H9 (cell line): ENCODE measurements at regions not wholly inside any gene's neighbourhood (a gene's known extent, or its start where the extent isn't known, plus 50 kb on each side); places are given as distances from the start of the nearest gene placed in this dataset.

Source experiments
- DNase-seq: peaks from one replicate; pipeline ENCODE4 v3.0.0-alpha.2; 2017
- H2AFZ ChIP-seq: one replicate; pipeline ENCODE4 v1.6.1; 2013; ENCODE audit warnings: mild to moderate bottlenecking, low read length, control low read depth, moderate library complexity
- H2AK5ac ChIP-seq: 2 replicates; pipeline ENCODE4 v1.6.1; 2013; ENCODE audit warnings: low read length, control low read depth, mixed read lengths; ENCODE audit not compliant: insufficient read length
- H2BK120ac ChIP-seq: one replicate; pipeline ENCODE4 v1.6.1; 2013; ENCODE audit warnings: low read depth, mild to moderate bottlenecking, low read length, control low read depth, inconsistent platforms; ENCODE audit not compliant: poor library complexity, severe bottlenecking
- H2BK12ac ChIP-seq: 2 replicates; pipeline ENCODE4 v1.6.1; 2013; ENCODE audit warnings: low read length, control low read depth, mixed read lengths, low read depth; ENCODE audit not compliant: insufficient read length
- H2BK15ac ChIP-seq: 2 replicates; pipeline ENCODE4 v1.6.1; 2013; ENCODE audit warnings: low read depth, low read length, control low read depth
- H2BK20ac ChIP-seq: one replicate; pipeline ENCODE4 v1.6.1; 2013; ENCODE audit warnings: low read depth, mild to moderate bottlenecking, low read length, control low read depth, inconsistent platforms; ENCODE audit not compliant: poor library complexity, severe bottlenecking
- H2BK5ac ChIP-seq: 2 replicates; pipeline ENCODE4 v1.6.1; 2013; ENCODE audit warnings: low read length, control low read depth, mixed read lengths; ENCODE audit not compliant: insufficient read length
- H3K14ac ChIP-seq: 2 replicates; pipeline ENCODE4 v1.6.1; 2013; ENCODE audit warnings: low read length, control low read depth; ENCODE audit not compliant: insufficient read depth
- H3K18ac ChIP-seq: 2 replicates; pipeline ENCODE4 v1.6.1; 2013; ENCODE audit warnings: low read depth, mild to moderate bottlenecking, mixed read lengths, low read length, control low read depth; ENCODE audit not compliant: insufficient read length
- H3K23ac ChIP-seq: 2 replicates; pipeline ENCODE4 v1.6.1; 2013; ENCODE audit warnings: low read length, control low read depth, mixed read lengths, low read depth; ENCODE audit not compliant: insufficient read length
- H3K23me2 ChIP-seq: 2 replicates; pipeline ENCODE4 v1.6.1; 2013; ENCODE audit warnings: low read depth, mild to moderate bottlenecking, mixed read lengths, low read length, control low read depth; ENCODE audit not compliant: insufficient read length, poor library complexity, severe bottlenecking
- H3K27ac ChIP-seq: 2 replicates; pipeline ENCODE4 v1.5.1; 2013; ENCODE audit warnings: low read length, control low read depth, mixed read lengths, low read depth; ENCODE audit not compliant: insufficient read length
- H3K27me3 ChIP-seq: 2 replicates; pipeline ENCODE4 v1.6.1; 2013; ENCODE audit warnings: low read length, control low read depth, inconsistent platforms; ENCODE audit not compliant: insufficient read depth
- H3K4ac ChIP-seq: 2 replicates; pipeline ENCODE4 v1.6.1; 2013; ENCODE audit warnings: low read depth, mild to moderate bottlenecking, control low read depth, inconsistent platforms, low read length, moderate library complexity
- H3K4me1 ChIP-seq: 2 replicates; pipeline ENCODE4 v1.6.1; 2013; ENCODE audit warnings: low read length, control low read depth, inconsistent platforms; ENCODE audit not compliant: insufficient read depth
- H3K4me2 ChIP-seq: 2 replicates; pipeline ENCODE4 v1.6.1; 2013; ENCODE audit warnings: low read length, control low read depth, mixed read lengths; ENCODE audit not compliant: insufficient read length, insufficient read depth
- H3K56ac ChIP-seq: 2 replicates; pipeline ENCODE4 v1.6.1; 2013; ENCODE audit warnings: low read depth, mild to moderate bottlenecking, mixed read lengths, low read length, control low read depth; ENCODE audit not compliant: insufficient read length
- H3K79me1 ChIP-seq: 2 replicates; pipeline ENCODE4 v1.6.1; 2013; ENCODE audit warnings: low read depth, mild to moderate bottlenecking, moderate library complexity, low read length, control low read depth, inconsistent platforms; ENCODE audit not compliant: insufficient read depth, poor library complexity, severe bottlenecking
- H3K79me2 ChIP-seq: 2 replicates; pipeline ENCODE4 v1.6.1; 2013; ENCODE audit warnings: low read length, control low read depth, inconsistent platforms; ENCODE audit not compliant: insufficient read depth
- H3K9ac ChIP-seq: 2 replicates; pipeline ENCODE4 v1.6.1; 2013; ENCODE audit warnings: low read length, control low read depth, mixed read lengths; ENCODE audit not compliant: insufficient read length; ENCODE audit errors: extremely low read depth
- H3K9me3 ChIP-seq: one replicate; pipeline ENCODE4 v1.6.1; 2013; ENCODE audit warnings: low read depth, low read length, inconsistent platforms; ENCODE audit not compliant: control insufficient read depth
- H3T11ph ChIP-seq: one replicate; pipeline ENCODE4 v1.6.1; 2013; ENCODE audit warnings: mild to moderate bottlenecking, low read length, control low read depth, inconsistent platforms
- H4K20me1 ChIP-seq: one replicate; pipeline ENCODE4 v1.6.1; 2013; ENCODE audit not compliant: control insufficient read depth, insufficient read length, insufficient read depth
- H4K5ac ChIP-seq: 2 replicates; pipeline ENCODE4 v1.6.1; 2013; ENCODE audit warnings: low read depth, mild to moderate bottlenecking, mixed read lengths, low read length, control low read depth; ENCODE audit not compliant: insufficient read length
- H4K8ac ChIP-seq: replicated peaks from 2 replicates; pipeline ENCODE4 v1.6.1; 2013; ENCODE audit warnings: low read length, control low read depth, mixed read lengths, low read depth; ENCODE audit not compliant: insufficient read length
- H4K91ac ChIP-seq: 2 replicates; pipeline ENCODE4 v1.6.1; 2013; ENCODE audit warnings: low read depth, mild to moderate bottlenecking, moderate library complexity, mixed read lengths, low read length, control low read depth; ENCODE audit not compliant: insufficient read length
- H3K27ac Mint-ChIP-seq, 3 experiments: 2 replicates in 2 of 3; 3 replicates in 1 of 3; pipeline ENCODE4 v1.8.0; 2020 to 2021; ENCODE audit warnings: mixed read lengths in 3 of 3, mild to moderate bottlenecking in 1 of 3, moderate library complexity in 1 of 3
- H3K27me3 Mint-ChIP-seq: 2 replicates; pipeline ENCODE4 v1.8.0; 2021; ENCODE audit warnings: low read depth, mild to moderate bottlenecking, moderate library complexity, mixed read lengths
- H3K36me3 Mint-ChIP-seq, 3 experiments: 2 replicates in 2 of 3; 3 replicates in 1 of 3; pipeline ENCODE4 v1.8.0; 2020 to 2021; ENCODE audit warnings: low read depth in 3 of 3, mixed read lengths in 3 of 3; ENCODE audit not compliant: insufficient read depth in 1 of 3
- H3K4me1 Mint-ChIP-seq, 2 experiments: 2 replicates each; pipeline ENCODE4 v1.8.0; 2020; ENCODE audit warnings: mixed read lengths in 2 of 2
- H3K4me3 Mint-ChIP-seq, 2 experiments: 2 replicates in 1 of 2; 3 replicates in 1 of 2; pipeline ENCODE4 v1.8.0; 2020 to 2021; ENCODE audit warnings: mild to moderate bottlenecking in 2 of 2, mixed read lengths in 2 of 2, moderate library complexity in 1 of 2
- H3K9me3 Mint-ChIP-seq, 2 experiments: 2 replicates in 1 of 2; 3 replicates in 1 of 2; pipeline ENCODE4 v1.8.0; 2020; ENCODE audit warnings: mild to moderate bottlenecking in 2 of 2, mixed read lengths in 2 of 2, moderate library complexity in 1 of 2
- CTCF ChIP-seq: fragments of 200-600 bp; sonication (generic); conservative IDR thresholded peaks from 3 replicates; pipeline ENCODE4 v1.8.0; 2021; ENCODE audit warnings: antibody characterized with exemption, mild to moderate bottlenecking

- Histone ChIP-seq H3K23me2 (no peaks in the 10 kb centered on the region), H2BK12ac (no peak overlapping the region), H3K9me3 (peaks cover 9% of the 10 kb centered on the region), H3K4me1 (no peaks in the 10 kb centered on the region), H3K27me3 (no peaks in the 10 kb centered on the region), H4K8ac (no peak overlapping the region), H3K56ac (no peak overlapping the region), H4K20me1 (no peaks in the 10 kb centered on the region), H3K18ac (no peak overlapping the region), H3K14ac (no peak overlapping the region), H3K4me2 (no peak overlapping the region), H3K23ac (no peak overlapping the region), H3K27ac (no peak overlapping the region), H2BK20ac (no peak overlapping the region), H2AFZ (no peak overlapping the region), H3K79me2 (no peaks in the 10 kb centered on the region), H2AK5ac (no peak overlapping the region), H2BK5ac (no peak overlapping the region), H2BK120ac (no peak overlapping the region), H2BK15ac (no peak overlapping the region), H3K4ac (no peak overlapping the region), H3K79me1 (no peaks in the 10 kb centered on the region), H4K91ac (no peak overlapping the region), H4K5ac (no peak overlapping the region), H3K9ac (no peak overlapping the region), H3T11ph (no peak overlapping the region)
- no peak for TF ChIP-seq CTCF
- H3K27ac Mint-ChIP-seq: 0 out of 7 replicates have a peak overlapping the region, but pooled peaks of 1 of the 3 experiments have one; percentile 36
- no peaks in the 10 kb centered on the region for H3K27me3 Mint-ChIP-seq
- no peak for DNase-seq
- peaks cover 7 to 21% (median 12%) of the 10 kb centered on the region in 3 experiments; a peak in 6 of 7 replicates for H3K36me3 Mint-ChIP-seq
- no peak overlapping the region for H3K4me3 Mint-ChIP-seq
- H3K9me3 Mint-ChIP-seq: peaks cover 4 to 8% of the 10 kb centered on the region in 2 experiments; a peak in 4 of 5 replicates
- H3K4me1 Mint-ChIP-seq: peaks cover 2 to 20% of the 10 kb centered on the region in 2 experiments; a peak in 3 of 4 replicates
These were observed 156.7 kb upstream of the TFPI start for GRCh38 chr2:187710791-187711521.
